T-helper 1 cell treated with Interleukin-12 subunit alpha and Interleukin-12 subunit beta and Interleukin-4 antibody, amounts not matched to agents 30 μg/mL and 1 μg/mL, for 36 hours (primary cell): ENCODE measurements at regions not wholly inside any gene's neighbourhood (a gene's known extent, or its start where the extent isn't known, plus 50 kb on each side); places are given as distances from the start of the nearest gene placed in this dataset.

ENCODE experiments used
- H3K27ac Mint-ChIP-seq: one replicate; pipeline ENCODE4 v1.8.0; 2021; ENCODE audit warnings: mild to moderate bottlenecking, mixed read lengths
- H3K27me3 Mint-ChIP-seq: one replicate; pipeline ENCODE4 v1.8.0; 2021; ENCODE audit warnings: low read depth, mixed read lengths
- H3K36me3 Mint-ChIP-seq: one replicate; pipeline ENCODE4 v1.8.0; 2021; ENCODE audit warnings: low read depth, mixed read lengths
- H3K4me1 Mint-ChIP-seq: one replicate; pipeline ENCODE4 v1.8.0; 2021; ENCODE audit warnings: low read depth, mixed read lengths
- H3K4me3 Mint-ChIP-seq: one replicate; pipeline ENCODE4 v1.8.0; 2021; ENCODE audit warnings: mild to moderate bottlenecking, moderate library complexity, mixed read lengths
- H3K9me3 Mint-ChIP-seq: one replicate; pipeline ENCODE4 v1.8.0; 2021; ENCODE audit warnings: mixed read lengths

DNA sequence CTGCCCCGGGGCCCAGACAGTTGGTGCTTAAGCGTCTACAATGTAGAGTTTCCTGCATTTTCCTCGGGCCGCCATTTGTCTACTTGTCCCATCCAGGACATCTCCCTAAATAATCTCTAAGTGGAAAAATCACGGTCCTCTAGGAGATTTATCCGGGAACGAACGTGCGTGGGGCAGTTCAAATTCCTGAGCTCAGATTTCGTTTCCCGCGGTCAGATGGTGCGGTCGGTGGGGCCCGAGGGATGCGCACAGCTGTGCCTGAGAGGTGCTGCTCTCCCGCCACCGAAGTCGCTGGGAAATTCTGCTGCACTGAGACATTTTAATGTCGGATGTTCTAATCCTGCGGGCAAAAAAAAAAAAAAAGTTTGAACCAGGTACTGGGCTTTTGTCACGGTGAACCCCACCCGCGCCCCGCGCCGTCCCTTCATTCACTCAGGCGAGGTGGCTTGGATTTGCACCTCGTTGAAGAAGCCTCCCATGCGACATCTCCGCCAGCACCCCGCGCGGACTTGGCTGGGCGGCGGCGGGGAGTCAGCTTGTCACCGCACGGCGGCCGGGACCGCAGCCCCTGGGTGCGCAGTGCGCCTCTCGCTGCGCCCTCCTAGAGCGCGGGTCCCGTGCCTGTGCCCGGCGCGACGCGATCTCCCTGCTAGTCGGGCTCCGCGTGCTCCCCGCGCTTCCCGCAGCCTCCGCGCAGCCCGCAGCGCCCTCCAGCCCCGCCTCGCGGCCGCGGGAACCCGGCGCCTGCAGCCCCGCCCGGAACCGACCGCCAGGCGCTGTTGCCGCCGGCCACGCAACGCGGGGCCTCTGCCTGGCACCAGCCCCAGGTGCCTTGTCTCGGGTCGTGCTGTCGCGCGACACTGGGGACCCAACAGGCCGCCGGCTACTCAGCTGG, 191.9 kb upstream of the TCF4 start:
- peak overlapping the region; percentile 10 for H3K4me3 Mint-ChIP-seq
- H3K36me3 Mint-ChIP-seq = no peaks in the 10 kb centered on the region
- H3K9me3 Mint-ChIP-seq = no peaks in the 10 kb centered on the region
- H3K27me3 Mint-ChIP-seq = peaks cover 55% of the 10 kb centered on the region
- no peak overlapping the region for H3K27ac Mint-ChIP-seq
- peaks cover 5% of the 10 kb centered on the region for H3K4me1 Mint-ChIP-seq

DNA sequence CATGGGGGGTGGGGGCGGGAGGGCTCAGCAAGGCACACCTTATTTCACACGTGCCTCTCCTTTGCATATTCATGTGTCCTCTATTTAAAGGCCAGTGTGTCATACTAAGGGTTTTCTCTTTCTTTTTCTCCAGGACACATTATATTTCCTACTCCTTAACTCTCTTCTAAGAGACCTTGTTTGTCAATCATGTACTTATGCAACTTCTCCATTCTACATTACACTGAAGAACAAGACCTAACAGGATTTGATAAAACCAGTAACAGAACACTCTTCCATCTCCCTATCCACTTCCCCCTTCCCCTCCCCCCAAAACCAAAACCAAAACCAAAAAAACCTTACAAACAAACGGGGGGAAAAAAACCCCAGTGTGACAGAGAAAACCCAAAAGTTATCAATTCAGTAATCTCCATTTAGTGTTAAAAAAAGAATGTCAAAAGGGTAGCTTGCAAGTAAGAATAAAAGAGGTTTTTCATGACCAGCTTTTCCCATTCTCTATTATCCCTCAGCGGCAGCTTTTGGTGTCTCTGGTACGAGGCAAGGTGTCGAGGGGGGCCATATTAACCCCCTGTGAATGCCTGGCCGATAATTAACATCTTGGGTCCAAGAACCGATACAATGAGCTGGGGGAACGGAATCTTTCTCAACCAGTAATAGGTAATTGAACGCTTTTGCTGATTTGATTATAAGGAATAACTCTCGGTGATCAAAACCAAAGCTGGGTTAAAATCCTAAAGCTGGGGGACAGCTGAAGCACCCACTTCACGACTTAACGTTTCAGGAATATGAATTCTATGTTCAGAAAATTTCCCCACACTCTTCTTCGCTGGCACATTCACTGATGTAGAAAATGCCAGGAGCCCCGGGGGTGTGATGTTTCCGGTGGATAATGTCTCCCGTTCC, 191.0 kb upstream of the TCF4 start:
- Mint-ChIP-seq H3K4me3 (peak overlapping the region; percentile 38), H3K27ac (no peak overlapping the region), H3K9me3 (no peaks in the 10 kb centered on the region), H3K36me3 (no peaks in the 10 kb centered on the region), H3K27me3 (peaks cover 54% of the 10 kb centered on the region), H3K4me1 (peaks cover 5% of the 10 kb centered on the region)

DNA sequence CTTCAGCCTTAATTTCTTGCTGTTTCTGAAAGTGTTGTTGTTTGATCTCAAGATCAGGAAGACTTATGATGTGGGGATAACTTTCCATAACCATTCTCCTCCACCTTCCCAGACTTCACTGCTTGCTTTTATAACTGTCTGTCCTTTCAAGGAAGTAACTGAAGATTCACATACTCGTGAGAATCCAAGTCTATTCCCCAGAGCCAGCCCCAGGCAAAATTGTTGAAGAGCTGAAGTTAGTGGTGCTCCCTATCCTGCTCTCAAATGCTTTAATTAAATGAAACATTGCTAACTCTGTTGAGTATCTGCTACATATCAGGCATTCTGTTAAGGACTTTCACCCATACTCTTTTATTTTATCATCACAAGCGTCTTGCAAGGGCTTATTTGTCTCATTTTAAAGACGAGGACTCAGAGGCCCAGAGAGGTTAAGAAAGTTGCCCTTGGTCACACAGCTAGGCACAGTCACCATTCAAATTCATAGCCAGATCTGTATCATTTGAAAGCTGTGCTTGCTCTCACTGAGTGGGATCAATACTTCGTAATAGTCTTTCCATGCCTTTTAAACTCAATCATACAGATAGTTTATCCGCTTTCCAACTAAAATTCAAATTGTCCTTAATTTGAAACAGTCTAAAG, 189.8 kb upstream of the TCF4 start:
- Mint-ChIP-seq H3K9me3 (no peaks in the 10 kb centered on the region), H3K4me3 (no peak overlapping the region), H3K27me3 (peaks cover 47% of the 10 kb centered on the region), H3K27ac (no peak overlapping the region), H3K4me1 (peaks cover 5% of the 10 kb centered on the region), H3K36me3 (no peaks in the 10 kb centered on the region)

DNA sequence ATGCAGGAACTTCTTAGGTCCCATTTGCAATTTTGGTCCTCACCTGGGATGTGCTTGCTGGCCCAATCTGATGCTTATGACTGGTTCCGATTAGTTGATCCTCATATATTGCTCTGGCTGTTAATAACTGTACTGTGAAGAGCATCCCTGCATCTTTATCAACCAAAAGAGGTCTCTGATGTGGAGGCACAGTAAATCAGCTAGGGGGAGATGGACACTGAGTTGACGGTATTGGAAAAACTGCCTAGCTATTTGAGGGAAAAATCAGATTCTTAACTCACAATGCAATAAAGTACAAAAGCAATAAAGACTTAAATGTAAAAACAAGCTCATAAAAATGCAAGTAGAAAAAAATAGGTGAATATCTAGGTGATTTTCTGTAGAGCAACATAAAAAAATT, 188.0 kb upstream of the TCF4 start:
- peaks cover 38% of the 10 kb centered on the region for H3K27me3 Mint-ChIP-seq
- H3K4me1 Mint-ChIP-seq = peaks cover 5% of the 10 kb centered on the region
- no peak overlapping the region for H3K27ac Mint-ChIP-seq
- no peak overlapping the region for H3K4me3 Mint-ChIP-seq
- H3K9me3 Mint-ChIP-seq = no peaks in the 10 kb centered on the region
- H3K36me3 Mint-ChIP-seq = no peaks in the 10 kb centered on the region

DNA sequence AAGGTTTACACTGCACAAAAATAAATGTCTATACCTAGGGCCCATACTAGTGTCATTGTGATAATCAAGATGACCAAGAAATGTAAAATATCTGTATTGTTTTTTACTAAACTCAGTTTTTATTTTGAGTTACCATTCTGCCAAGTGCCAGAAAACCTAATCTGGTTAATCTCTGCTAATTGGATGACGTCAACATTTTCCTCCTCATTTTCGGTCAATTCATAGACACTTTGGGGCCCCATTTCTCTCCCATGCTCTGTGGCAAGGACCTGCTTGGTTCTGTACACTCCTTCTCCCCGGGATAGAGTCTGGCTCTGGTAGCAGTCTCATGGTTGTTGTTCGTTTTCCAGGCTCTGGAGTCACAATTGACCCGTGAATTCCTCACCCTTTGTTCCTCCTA, 186.5 kb upstream of the TCF4 start:
- H3K27me3 Mint-ChIP-seq = peaks cover 27% of the 10 kb centered on the region
- no peaks in the 10 kb centered on the region for H3K9me3 Mint-ChIP-seq
- H3K36me3 Mint-ChIP-seq = no peaks in the 10 kb centered on the region
- H3K4me1 Mint-ChIP-seq = peaks cover 5% of the 10 kb centered on the region
- H3K4me3 Mint-ChIP-seq = no peak overlapping the region
- no peak overlapping the region for H3K27ac Mint-ChIP-seq

DNA sequence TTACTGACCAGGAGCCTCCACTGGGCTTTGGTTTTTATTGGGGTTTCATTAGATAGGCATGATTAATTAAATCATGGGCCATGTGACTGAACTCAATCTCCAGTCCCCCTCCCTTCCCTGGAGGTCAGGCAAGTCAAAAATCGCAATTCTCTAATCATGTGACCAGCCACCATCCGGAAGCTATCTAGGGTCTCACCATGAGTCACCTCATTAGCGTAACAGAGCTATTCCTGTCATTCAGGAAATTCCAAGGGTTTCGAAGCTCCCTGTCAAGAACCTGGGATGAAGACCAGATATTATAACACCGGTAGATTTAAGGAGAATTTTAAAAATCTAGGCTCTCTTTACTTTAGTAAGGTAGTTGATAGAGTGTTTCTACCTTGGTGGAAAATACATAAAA, 180.3 kb upstream of the TCF4 start:
- Mint-ChIP-seq H3K9me3 (no peaks in the 10 kb centered on the region), H3K27ac (no peak overlapping the region), H3K4me3 (no peak overlapping the region), H3K36me3 (no peaks in the 10 kb centered on the region), H3K27me3 (no peaks in the 10 kb centered on the region), H3K4me1 (no peaks in the 10 kb centered on the region)

DNA sequence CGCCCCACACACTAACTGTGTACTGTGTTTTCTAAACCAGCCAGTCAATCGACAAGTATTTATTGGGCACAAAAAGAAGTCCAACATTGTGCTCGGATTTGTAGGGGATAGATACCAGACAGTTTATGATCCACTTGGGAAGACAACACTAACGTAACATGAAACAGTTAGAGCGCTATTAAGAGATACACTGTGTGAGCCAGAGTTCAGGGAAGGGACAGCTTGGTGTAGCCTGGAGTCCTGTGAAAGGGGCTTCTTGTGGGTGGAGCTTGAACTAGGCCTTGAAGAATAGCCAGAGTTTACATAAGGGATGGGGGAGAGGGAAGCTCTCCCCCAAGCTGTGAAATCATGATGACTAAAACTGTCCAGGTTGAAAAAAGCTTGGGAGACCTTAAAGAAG, 176.4 kb upstream of the TCF4 start:
- no peaks in the 10 kb centered on the region for H3K36me3 Mint-ChIP-seq
- no peaks in the 10 kb centered on the region for H3K4me1 Mint-ChIP-seq
- H3K27ac Mint-ChIP-seq = no peak overlapping the region
- H3K27me3 Mint-ChIP-seq = no peaks in the 10 kb centered on the region
- H3K4me3 Mint-ChIP-seq = no peak overlapping the region
- H3K9me3 Mint-ChIP-seq = no peaks in the 10 kb centered on the region

DNA sequence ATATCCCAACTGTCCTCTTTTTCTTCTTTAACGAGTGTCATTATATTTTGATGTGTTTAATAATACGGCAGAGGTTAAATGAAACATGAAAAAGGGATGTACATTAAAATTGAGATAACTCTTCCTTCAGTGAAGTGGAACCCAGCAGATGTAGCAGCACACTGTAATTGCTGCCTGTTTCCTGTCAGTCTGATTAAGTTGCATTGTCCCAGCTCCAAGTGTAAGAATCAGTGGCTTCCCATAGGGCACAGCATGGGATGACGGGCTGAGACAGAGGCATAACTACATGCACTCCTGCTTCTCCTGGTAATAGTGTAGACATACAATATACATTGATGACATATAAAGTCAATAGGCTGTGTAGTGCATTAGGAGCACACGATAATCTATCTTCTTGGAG, 175.8 kb upstream of the TCF4 start:
- Mint-ChIP-seq H3K36me3 (no peaks in the 10 kb centered on the region), H3K27me3 (no peaks in the 10 kb centered on the region), H3K9me3 (no peaks in the 10 kb centered on the region), H3K4me3 (no peak overlapping the region), H3K27ac (no peak overlapping the region), H3K4me1 (no peaks in the 10 kb centered on the region)

DNA sequence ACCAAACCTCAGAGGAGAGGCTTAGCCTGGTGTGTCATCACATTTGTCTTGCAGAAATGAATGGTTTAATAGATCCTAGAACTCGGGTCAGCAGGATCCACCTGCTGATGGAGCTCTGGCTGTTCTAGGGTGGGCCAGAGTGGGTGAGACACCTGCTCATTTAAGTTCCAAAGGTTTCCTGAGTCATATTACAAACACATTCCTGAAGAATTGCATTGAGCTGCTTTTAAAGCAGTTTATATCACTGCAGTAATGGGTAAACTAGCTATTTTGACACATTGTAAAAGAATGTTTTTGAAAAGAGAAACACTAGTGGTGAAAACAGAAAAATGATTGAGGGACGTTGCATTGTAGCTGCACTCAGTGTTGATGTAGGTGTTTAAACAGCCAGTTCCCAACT, 175.3 kb upstream of the TCF4 start:
- H3K27ac Mint-ChIP-seq = no peak overlapping the region
- H3K9me3 Mint-ChIP-seq = no peaks in the 10 kb centered on the region
- no peaks in the 10 kb centered on the region for H3K36me3 Mint-ChIP-seq
- no peak overlapping the region for H3K4me3 Mint-ChIP-seq
- H3K27me3 Mint-ChIP-seq = no peaks in the 10 kb centered on the region
- no peaks in the 10 kb centered on the region for H3K4me1 Mint-ChIP-seq

DNA sequence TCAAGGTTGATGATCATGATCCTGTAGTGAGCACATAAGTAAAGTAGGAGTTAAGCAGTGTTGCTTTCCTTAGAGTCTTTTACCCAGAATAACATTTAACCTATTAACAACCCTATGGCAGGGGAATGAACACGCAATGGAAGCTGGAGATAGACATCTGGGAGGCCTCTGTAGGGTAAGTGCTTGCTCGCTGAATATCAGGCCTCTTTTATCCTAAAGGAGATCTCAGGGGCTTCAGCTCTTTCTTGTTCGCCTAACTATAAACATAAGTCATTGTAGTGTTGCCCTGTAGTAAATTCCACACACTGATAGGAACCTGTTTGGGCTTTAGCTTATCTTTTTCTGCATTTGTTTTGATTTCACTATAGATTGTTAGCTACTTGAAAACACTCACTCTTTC, 174.4 kb upstream of the TCF4 start:
- no peak overlapping the region for H3K27ac Mint-ChIP-seq
- H3K4me3 Mint-ChIP-seq = no peak overlapping the region
- H3K36me3 Mint-ChIP-seq = no peaks in the 10 kb centered on the region
- H3K9me3 Mint-ChIP-seq = no peaks in the 10 kb centered on the region
- no peaks in the 10 kb centered on the region for H3K4me1 Mint-ChIP-seq
- no peaks in the 10 kb centered on the region for H3K27me3 Mint-ChIP-seq

DNA sequence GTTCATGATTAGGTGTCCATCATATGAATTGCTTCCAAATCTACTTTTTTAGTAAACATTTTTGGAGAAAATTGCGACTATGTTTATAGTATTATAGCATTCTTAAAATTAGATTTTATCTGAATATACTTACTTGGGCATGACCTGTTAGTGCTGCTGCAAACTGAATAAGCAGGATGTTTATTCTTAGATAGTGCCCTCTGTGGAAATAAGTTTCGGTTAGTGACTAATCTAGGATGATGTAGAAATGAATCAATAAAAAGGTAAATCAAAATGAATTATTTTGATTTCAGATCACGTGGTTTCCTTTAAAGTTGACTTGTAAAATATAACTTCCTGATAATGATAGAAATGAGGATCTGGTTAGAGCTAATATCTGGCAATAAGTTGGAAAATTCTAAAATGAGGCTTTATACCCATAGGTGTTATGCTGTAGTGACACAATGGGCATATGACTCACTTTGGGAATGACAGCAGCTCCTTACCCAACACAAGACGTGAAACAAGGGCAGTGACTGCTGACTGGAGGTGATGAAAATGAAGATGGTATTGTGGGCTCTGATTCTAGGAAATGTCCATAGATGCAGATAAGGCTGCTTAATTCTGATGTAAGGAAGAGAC, 165.8 kb upstream of the TCF4 start:
- no peaks in the 10 kb centered on the region for H3K36me3 Mint-ChIP-seq
- no peaks in the 10 kb centered on the region for H3K27me3 Mint-ChIP-seq
- H3K27ac Mint-ChIP-seq = no peak overlapping the region
- H3K4me3 Mint-ChIP-seq = no peak overlapping the region
- peaks cover 5% of the 10 kb centered on the region for H3K9me3 Mint-ChIP-seq
- no peaks in the 10 kb centered on the region for H3K4me1 Mint-ChIP-seq

DNA sequence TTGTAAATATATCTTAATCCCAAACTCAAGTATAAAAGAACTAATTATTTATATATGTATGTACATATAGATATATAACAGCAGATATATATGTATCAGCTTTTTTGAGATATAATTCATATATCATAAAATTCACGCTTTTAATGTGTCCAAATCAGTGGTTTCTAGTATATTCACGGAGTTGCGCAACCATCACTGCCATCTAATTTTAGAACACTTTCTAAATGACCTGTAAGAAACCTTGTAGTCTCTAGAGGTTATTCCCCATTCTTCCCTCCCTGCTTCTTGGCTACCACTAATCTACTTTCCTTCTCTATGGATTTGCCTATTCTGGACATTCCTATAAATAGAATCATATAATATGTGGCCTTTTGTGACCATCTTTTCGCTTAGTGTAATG, 163.5 kb upstream of the TCF4 start:
- Mint-ChIP-seq H3K9me3 (peaks cover 5% of the 10 kb centered on the region), H3K36me3 (no peaks in the 10 kb centered on the region), H3K4me3 (no peak overlapping the region), H3K4me1 (no peaks in the 10 kb centered on the region), H3K27me3 (no peaks in the 10 kb centered on the region), H3K27ac (no peak overlapping the region)

DNA sequence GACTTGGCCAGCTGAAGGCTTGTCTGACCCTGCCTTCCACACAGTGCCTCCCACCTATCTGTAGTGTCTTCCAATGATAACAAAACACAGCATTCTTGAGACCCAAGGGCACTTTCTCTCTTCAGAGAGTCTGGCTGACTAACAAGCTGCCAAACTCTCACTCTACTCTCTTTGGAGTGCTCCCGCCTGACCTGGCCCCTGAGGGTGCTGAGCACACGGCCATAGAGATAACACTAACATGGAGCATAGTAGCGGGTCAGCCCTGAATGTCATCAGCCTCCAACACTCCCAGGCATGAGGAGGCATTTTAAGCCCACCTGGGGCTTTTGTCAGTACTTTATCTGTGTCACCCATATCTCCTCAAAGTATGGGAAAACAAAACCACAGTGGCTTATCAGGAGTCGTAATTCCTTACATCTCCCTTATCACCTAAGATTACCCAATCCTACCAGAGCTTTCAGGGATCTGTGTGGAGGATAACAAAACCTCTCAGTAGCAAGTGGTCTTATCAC, 160.3 kb upstream of the TCF4 start:
- no peak overlapping the region for H3K4me3 Mint-ChIP-seq
- peaks cover 5% of the 10 kb centered on the region for H3K9me3 Mint-ChIP-seq
- no peaks in the 10 kb centered on the region for H3K36me3 Mint-ChIP-seq
- no peak overlapping the region for H3K27ac Mint-ChIP-seq
- H3K27me3 Mint-ChIP-seq = no peaks in the 10 kb centered on the region
- H3K4me1 Mint-ChIP-seq = no peaks in the 10 kb centered on the region

DNA sequence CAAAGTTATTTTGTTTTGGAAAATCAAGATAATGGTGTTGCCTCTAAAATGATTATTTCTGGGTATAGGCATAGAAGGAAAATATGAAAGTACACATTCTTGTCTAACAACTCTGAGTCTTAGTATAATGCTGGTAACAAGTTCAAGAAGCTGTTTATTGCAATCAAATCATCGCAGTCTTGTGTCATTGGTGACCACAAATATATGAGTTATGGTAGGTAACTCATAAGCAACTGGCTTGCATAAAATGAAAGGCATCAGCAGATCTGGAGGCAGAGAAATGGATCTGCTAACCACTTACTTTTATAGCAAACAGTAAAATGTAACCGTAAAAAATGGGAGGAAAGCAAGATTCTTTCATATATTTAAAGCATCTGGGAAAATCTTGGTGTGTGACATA, 156.2 kb upstream of the TCF4 start:
- Mint-ChIP-seq H3K4me3 (no peak overlapping the region), H3K36me3 (no peaks in the 10 kb centered on the region), H3K27ac (no peak overlapping the region), H3K9me3 (no peaks in the 10 kb centered on the region), H3K27me3 (no peaks in the 10 kb centered on the region), H3K4me1 (no peaks in the 10 kb centered on the region)
